Neural progenitor cell (in vitro differentiated cells): ENCODE measurements at regions not wholly inside any gene's neighbourhood (a gene's known extent, or its start where the extent isn't known, plus 50 kb on each side); places are given as distances from the start of the nearest gene placed in this dataset.
A peak's percentile ranks its signal among the peaks of the same experiment; 100 is the strongest.

Source experiments
- DNase-seq: peaks from one replicate; pipeline ENCODE4 v3.0.0-alpha.2; 2016; ENCODE audit warnings: low spot score
- H2AFZ ChIP-seq: fragments of 200-600 bp; sonication (generic); replicated peaks from 2 replicates; pipeline ENCODE4 v1.6.1; 2016; ENCODE audit warnings: antibody characterized with exemption
- H3F3A ChIP-seq: fragments of 200-600 bp; sonication (generic); 2 replicates; pipeline ENCODE4 v1.6.1; 2016; ENCODE audit warnings: antibody characterized with exemption, low read depth
- H3K27ac ChIP-seq: fragments of 200-600 bp; sonication (generic); 2 replicates; pipeline ENCODE4 v1.5.1; 2016; ENCODE audit warnings: mild to moderate bottlenecking
- H3K27me3 ChIP-seq: fragments of 200-600 bp; sonication (generic); 2 replicates; pipeline ENCODE4 v1.6.1; 2016; ENCODE audit warnings: mild to moderate bottlenecking, moderate library complexity
- H3K36me3 ChIP-seq: fragments of 200-600 bp; sonication (generic); 2 replicates; pipeline ENCODE4 v1.5.1; 2016
- H3K4me1 ChIP-seq: fragments of 200-600 bp; sonication (generic); 2 replicates; pipeline ENCODE4 v1.6.1; 2016; ENCODE audit warnings: mixed run types
- H3K4me2 ChIP-seq: fragments of 200-600 bp; sonication (generic); 2 replicates; pipeline ENCODE4 v1.6.1; 2016
- H3K4me3 ChIP-seq: fragments of 200-600 bp; sonication (generic); 2 replicates; pipeline ENCODE4 v1.5.1; 2016
- H3K79me2 ChIP-seq: fragments of 200-600 bp; sonication (generic); 2 replicates; pipeline ENCODE4 v1.6.1; 2016; ENCODE audit warnings: low read depth
- H3K9ac ChIP-seq: fragments of 200-600 bp; sonication (generic); 2 replicates; pipeline ENCODE4 v1.6.1; 2016
- H3K9me3 ChIP-seq: fragments of 200-600 bp; sonication (generic); 2 replicates; pipeline ENCODE4 v1.5.1; 2016; ENCODE audit warnings: low read depth
- H4K20me1 ChIP-seq: fragments of 200-600 bp; sonication (generic); 2 replicates; pipeline ENCODE4 v1.6.1; 2016; ENCODE audit warnings: low read depth
- H3K27ac Mint-ChIP-seq: 3 replicates; pipeline ENCODE4 v1.8.0; 2021; ENCODE audit warnings: mixed read lengths
- H3K27me3 Mint-ChIP-seq: 2 replicates; pipeline ENCODE4 v1.8.0; 2022; ENCODE audit warnings: low read depth, mild to moderate bottlenecking, inconsistent platforms, moderate library complexity, mixed read lengths; ENCODE audit not compliant: insufficient read depth
- H3K36me3 Mint-ChIP-seq: 3 replicates; pipeline ENCODE4 v1.8.0; 2021; ENCODE audit warnings: mixed read lengths
- H3K4me1 Mint-ChIP-seq: 3 replicates; pipeline ENCODE4 v1.8.0; 2021; ENCODE audit warnings: mixed read lengths
- H3K4me3 Mint-ChIP-seq: 3 replicates; pipeline ENCODE4 v1.8.0; 2021; ENCODE audit warnings: mild to moderate bottlenecking, moderate library complexity, mixed read lengths
- H3K9me3 Mint-ChIP-seq: 3 replicates; pipeline ENCODE4 v1.8.0; 2020; ENCODE audit warnings: mixed read lengths
- CTCF ChIP-seq: fragments of 200-600 bp; sonication (generic); IDR thresholded peaks from 2 replicates; pipeline ENCODE4 v1.5.1; 2017; ENCODE audit warnings: antibody characterized with exemption, mild to moderate bottlenecking
- EZH2 ChIP-seq: fragments of 200-600 bp; sonication (generic); IDR thresholded peaks from 2 replicates; pipeline ENCODE4 v1.6.1; 2017; ENCODE audit warnings: antibody characterized with exemption, mild to moderate bottlenecking, moderate library complexity
- EZH2phosphoT487 ChIP-seq: fragments of 200-600 bp; sonication (generic); IDR thresholded peaks from 2 replicates; pipeline ENCODE4 v1.6.1; 2017; ENCODE audit warnings: antibody characterized with exemption

- no peaks in the 10 kb centered on the region for H3K36me3 Mint-ChIP-seq
- H3K36me3 ChIP-seq = no peaks in the 10 kb centered on the region
- H3K4me1 Mint-ChIP-seq = peaks cover 25% of the 10 kb centered on the region
- H3K79me2 ChIP-seq = no peaks in the 10 kb centered on the region
- H3K27me3 Mint-ChIP-seq = peaks cover 10% of the 10 kb centered on the region
- no peak for TF ChIP-seq CTCF
- TF ChIP-seq EZH2 = no peak
- TF ChIP-seq EZH2phosphoT487 = no peak
- H4K20me1 ChIP-seq = no peaks in the 10 kb centered on the region
- no peak overlapping the region for H3K27ac Mint-ChIP-seq
- no peak for DNase-seq
- H3K4me1 ChIP-seq = no peaks in the 10 kb centered on the region
- no peak overlapping the region for H3K9ac ChIP-seq
- H3K27me3 ChIP-seq = no peaks in the 10 kb centered on the region
- H3K9me3 ChIP-seq = no peaks in the 10 kb centered on the region
- H3K9me3 Mint-ChIP-seq = peaks cover 4% of the 10 kb centered on the region
- H3K4me3 Mint-ChIP-seq = no peak overlapping the region
- H3K4me2 ChIP-seq = no peak overlapping the region
- no peak overlapping the region for H3K4me3 ChIP-seq
- peaks cover 10% of the 10 kb centered on the region for H3F3A ChIP-seq
- no peak overlapping the region for H3K27ac ChIP-seq
- peak overlapping the region; percentile 84 for H2AFZ ChIP-seq
Measured at GRCh38 chr13:26968431-26969341, 202.9 kb downstream of the USP12 start.

- peaks cover 3% of the 10 kb centered on the region for H3F3A ChIP-seq
- no peaks in the 10 kb centered on the region for H3K4me1 ChIP-seq
- Mint-ChIP-seq H3K36me3 (no peaks in the 10 kb centered on the region), H3K4me3 (no peak overlapping the region), H3K27ac (no peak overlapping the region), H3K27me3 (peaks cover 4% of the 10 kb centered on the region), H3K9me3 (no peaks in the 10 kb centered on the region), H3K4me1 (peaks cover 23% of the 10 kb centered on the region)
- no peaks in the 10 kb centered on the region for H3K79me2 ChIP-seq
- H3K9ac ChIP-seq = no peak overlapping the region
- H3K36me3 ChIP-seq = no peaks in the 10 kb centered on the region
- peak overlapping the region; percentile 84 for H2AFZ ChIP-seq
- H3K27ac ChIP-seq = no peak overlapping the region
- H3K4me2 ChIP-seq = no peak overlapping the region
- no peaks in the 10 kb centered on the region for H4K20me1 ChIP-seq
- H3K4me3 ChIP-seq = no peak overlapping the region
- H3K9me3 ChIP-seq = no peaks in the 10 kb centered on the region
- no peak for DNase-seq
- no peak for TF ChIP-seq EZH2phosphoT487
- H3K27me3 ChIP-seq = no peaks in the 10 kb centered on the region
Measured at GRCh38 chr13:26967119-26968038, 204.2 kb downstream of the USP12 start.

- Histone ChIP-seq H3K27ac (no peak overlapping the region), H3K9ac (no peak overlapping the region), H4K20me1 (no peaks in the 10 kb centered on the region), H3K4me3 (no peak overlapping the region), H3K4me1 (no peaks in the 10 kb centered on the region), H3K36me3 (no peaks in the 10 kb centered on the region), H3K79me2 (no peaks in the 10 kb centered on the region), H3K4me2 (no peak overlapping the region), H3F3A (no peaks in the 10 kb centered on the region), H3K27me3 (no peaks in the 10 kb centered on the region), H3K9me3 (no peaks in the 10 kb centered on the region), H2AFZ (no peak overlapping the region)
- TF ChIP-seq EZH2phosphoT487 (no peak), EZH2 (no peak), CTCF (no peak)
- Mint-ChIP-seq H3K27me3 (peaks cover 4% of the 10 kb centered on the region), H3K36me3 (no peaks in the 10 kb centered on the region), H3K4me1 (peaks cover 23% of the 10 kb centered on the region), H3K27ac (no peak overlapping the region), H3K9me3 (no peaks in the 10 kb centered on the region), H3K4me3 (no peak overlapping the region)
- DNase-seq = no peak
Measured at GRCh38 chr13:26966701-26967080, 204.9 kb downstream of the USP12 start.
